ENCODE measurements at regions not wholly inside any gene's neighbourhood (a gene's known extent, or its start where the extent isn't known, plus 50 kb on each side); places are given as distances from the start of the nearest gene placed in this dataset.

DNA sequence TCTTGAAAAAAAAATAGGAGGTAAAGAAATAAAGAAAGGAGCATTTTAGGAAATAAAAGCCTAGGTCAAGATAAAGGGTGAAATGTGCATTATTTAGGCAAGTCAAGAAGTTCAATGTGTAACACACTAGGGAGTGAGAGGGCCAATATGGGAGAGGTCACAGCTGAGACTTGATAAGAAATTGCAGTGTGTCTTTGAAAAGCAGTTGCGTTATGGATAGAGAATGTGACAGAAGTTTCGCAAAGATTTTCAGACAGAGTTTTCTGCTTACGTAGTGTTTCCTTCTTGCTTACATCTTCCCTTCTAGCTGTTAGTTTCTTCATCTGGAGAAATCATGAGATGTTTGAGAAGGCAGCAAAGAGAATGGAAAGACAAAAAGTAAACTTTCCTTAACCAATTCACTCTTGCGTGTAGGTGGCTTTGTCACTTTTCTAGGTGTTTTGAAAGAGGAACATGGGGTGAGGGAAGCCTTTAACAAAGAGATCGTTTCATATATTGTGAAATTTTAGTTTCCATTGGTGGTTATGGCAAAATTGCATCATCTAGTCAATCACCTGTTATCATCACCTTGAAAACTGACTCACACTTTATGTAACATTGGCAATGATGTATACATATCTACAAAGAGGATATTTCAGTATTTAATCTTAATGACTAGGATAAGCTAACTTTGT, 975.5 kb downstream of the OLFM4 start:
- TF ChIP-seq, protein P1, sequence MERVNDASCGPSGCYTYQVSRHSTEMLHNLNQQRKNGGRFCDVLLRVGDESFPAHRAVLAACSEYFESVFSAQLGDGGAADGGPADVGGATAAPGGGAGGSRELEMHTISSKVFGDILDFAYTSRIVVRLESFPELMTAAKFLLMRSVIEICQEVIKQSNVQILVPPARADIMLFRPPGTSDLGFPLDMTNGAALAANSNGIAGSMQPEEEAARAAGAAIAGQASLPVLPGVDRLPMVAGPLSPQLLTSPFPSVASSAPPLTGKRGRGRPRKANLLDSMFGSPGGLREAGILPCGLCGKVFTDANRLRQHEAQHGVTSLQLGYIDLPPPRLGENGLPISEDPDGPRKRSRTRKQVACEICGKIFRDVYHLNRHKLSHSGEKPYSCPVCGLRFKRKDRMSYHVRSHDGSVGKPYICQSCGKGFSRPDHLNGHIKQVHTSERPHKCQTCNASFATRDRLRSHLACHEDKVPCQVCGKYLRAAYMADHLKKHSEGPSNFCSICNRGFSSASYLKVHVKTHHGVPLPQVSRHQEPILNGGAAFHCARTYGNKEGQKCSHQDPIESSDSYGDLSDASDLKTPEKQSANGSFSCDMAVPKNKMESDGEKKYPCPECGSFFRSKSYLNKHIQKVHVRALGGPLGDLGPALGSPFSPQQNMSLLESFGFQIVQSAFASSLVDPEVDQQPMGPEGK (CRISPR knock-in tag; IDR thresholded peaks at IDR 0.05; ENCODE audit: borderline replicate concordance), result no peak
- TF ChIP-seq ZNF70 (CRISPR knock-in tag; IDR thresholded peaks at IDR 0.05) (no peak), RARB (CRISPR knock-in tag; IDR thresholded peaks at IDR 0.05) (no peak)
